Liver (tissue), 8 donors: ENCODE measurements at regions not wholly inside any gene's neighbourhood (a gene's known extent, or its start where the extent isn't known, plus 50 kb on each side); places are given as distances from the start of the nearest gene placed in this dataset.

ENCODE experiments used
- DNase-seq: peaks from one replicate; pipeline ENCODE4 v3.0.0-alpha.2; 2017; ENCODE audit warnings: low spot score
- H3K27ac ChIP-seq, 2 donors: one replicate each; pipeline ENCODE4 v1.7.0; 2013; ENCODE audit warnings: inconsistent platforms in 2 of 2, low read length in 2 of 2, control low read depth in 1 of 2, low read depth in 1 of 2, mild to moderate bottlenecking in 1 of 2
- H3K27me3 ChIP-seq, 4 donors: one replicate each; pipeline versions ENCODE4 v1.6.1 to v1.7.0; 2013; ENCODE audit warnings: low read length in 3 of 4, inconsistent platforms in 1 of 4, mild to moderate bottlenecking in 1 of 4, moderate library complexity in 1 of 4; ENCODE audit not compliant: control insufficient read depth in 4 of 4, insufficient read depth in 4 of 4
- H3K36me3 ChIP-seq, 4 donors: one replicate each; pipeline versions ENCODE4 v1.6.1 to v1.7.0; 2013; ENCODE audit warnings: low read length in 3 of 4, mild to moderate bottlenecking in 3 of 4, low read depth in 1 of 4, moderate library complexity in 1 of 4; ENCODE audit not compliant: control insufficient read depth in 4 of 4, insufficient read depth in 3 of 4
- H3K4me1 ChIP-seq, 4 donors: one replicate each; pipeline versions ENCODE4 v1.6.1 to v1.7.0; 2013; ENCODE audit warnings: low read length in 3 of 4, mild to moderate bottlenecking in 3 of 4, moderate library complexity in 1 of 4; ENCODE audit not compliant: control insufficient read depth in 4 of 4, insufficient read depth in 4 of 4
- H3K4me3 ChIP-seq, 3 donors: one replicate each; pipeline versions ENCODE4 v1.6.1 to v1.7.0; 2013; ENCODE audit warnings: low read length in 3 of 3, control low read depth in 1 of 3, low read depth in 1 of 3, mild to moderate bottlenecking in 1 of 3
- H3K9ac ChIP-seq, 2 donors: one replicate each; pipeline ENCODE4 v1.7.0; 2013; ENCODE audit warnings: low read length in 2 of 2, mild to moderate bottlenecking in 2 of 2, moderate library complexity in 2 of 2, control low read depth in 1 of 2, low read depth in 1 of 2
- H3K9me3 ChIP-seq, 4 donors: one replicate each; pipeline versions ENCODE4 v1.6.1 to v1.7.0; 2013; ENCODE audit warnings: low read length in 3 of 4; ENCODE audit not compliant: control insufficient read depth in 4 of 4
- ATF3 ChIP-seq: IDR thresholded peaks from 2 replicates; pipeline ENCODE4 v1.6.1; 2016; ENCODE audit warnings: antibody characterized with exemption
- EGR1 ChIP-seq, 2 donors: IDR thresholded peaks; 2 replicates each; pipeline ENCODE4 v1.6.1; 2016 to 2018; ENCODE audit warnings: antibody characterized with exemption in 2 of 2, low read depth in 2 of 2
- FOXA1 ChIP-seq: IDR thresholded peaks from 2 replicates; pipeline ENCODE4 v1.6.1; 2016; ENCODE audit warnings: antibody characterized with exemption
- FOXA2 ChIP-seq: IDR thresholded peaks from 2 replicates; pipeline ENCODE4 v1.6.1; 2016; ENCODE audit warnings: antibody characterized with exemption
- GABPA ChIP-seq, 2 donors: IDR thresholded peaks in 1 of 2; conservative IDR thresholded peaks in 1 of 2; 2 replicates each; pipeline ENCODE4 v1.6.1; 2016; ENCODE audit warnings: antibody characterized with exemption in 2 of 2, mild to moderate bottlenecking in 1 of 2, moderate library complexity in 1 of 2
- HNF4A ChIP-seq, 2 donors: conservative IDR thresholded peaks; 2 replicates each; pipeline ENCODE4 v1.6.1; 2016; ENCODE audit warnings: antibody characterized with exemption in 2 of 2, mild to moderate bottlenecking in 2 of 2
- HNF4G ChIP-seq: IDR thresholded peaks from 2 replicates; pipeline ENCODE4 v1.6.1; 2016; ENCODE audit warnings: antibody characterized with exemption
- JUND ChIP-seq, 2 donors: IDR thresholded peaks; 2 replicates each; pipeline ENCODE4 v1.6.1; 2016; ENCODE audit warnings: antibody characterized with exemption in 2 of 2
- MAX ChIP-seq: IDR thresholded peaks from 2 replicates; pipeline ENCODE4 v1.6.1; 2016; ENCODE audit warnings: antibody characterized with exemption
- NR2F2 ChIP-seq: IDR thresholded peaks from 2 replicates; pipeline ENCODE4 v1.6.1; 2016; ENCODE audit warnings: antibody characterized with exemption
- RAD21 ChIP-seq, 2 donors: IDR thresholded peaks; 2 replicates each; pipeline ENCODE4 v1.6.1; 2016; ENCODE audit warnings: antibody characterized with exemption in 2 of 2, mild to moderate bottlenecking in 2 of 2
- RXRA ChIP-seq, 2 donors: IDR thresholded peaks; 2 replicates each; pipeline ENCODE4 v1.6.1; 2017 to 2018; ENCODE audit warnings: antibody characterized with exemption in 2 of 2, mild to moderate bottlenecking in 1 of 2
- SP1 ChIP-seq: IDR thresholded peaks from 2 replicates; pipeline ENCODE4 v1.6.1; 2018; ENCODE audit warnings: antibody characterized with exemption, mild to moderate bottlenecking
- TAF1 ChIP-seq: conservative IDR thresholded peaks from 2 replicates; pipeline ENCODE4 v1.6.1; 2016; ENCODE audit warnings: antibody characterized with exemption, mild to moderate bottlenecking
- YY1 ChIP-seq: IDR thresholded peaks from 2 replicates; pipeline ENCODE4 v1.6.1; 2016; ENCODE audit warnings: antibody characterized with exemption, mild to moderate bottlenecking
- ZBTB33 ChIP-seq: IDR thresholded peaks from 2 replicates; pipeline ENCODE4 v1.6.1; 2016; ENCODE audit warnings: antibody characterized with exemption
- WGBS: extraction: QIAGEN DNeasy Blood & Tissue Kit; methylation state at CpG from one replicate; pipeline ENCODE4 v1.1.7; 2013; 5-methylcytosine and 5-hydroxymethylcytosine counted together
- TF ChIP-seq, protein P1 (sequence below): IDR thresholded peaks from 2 replicates; pipeline ENCODE4 v1.6.1; 2016; ENCODE audit warnings: antibody characterized with exemption, mild to moderate bottlenecking
- TF ChIP-seq, protein P2 (sequence below): fragments of 150-350 bp; IDR thresholded peaks from 2 replicates; pipeline ENCODE4 v1.5.1; 2017; ENCODE audit warnings: improper control_type of control experiment, low read depth, low read length; ENCODE audit not compliant: missing input control
- donor health status: healthy.
- donor health status: healthy.
- donor health status: healthy.
- donor health status: healthy.
- donor health status: healthy.

DNA sequence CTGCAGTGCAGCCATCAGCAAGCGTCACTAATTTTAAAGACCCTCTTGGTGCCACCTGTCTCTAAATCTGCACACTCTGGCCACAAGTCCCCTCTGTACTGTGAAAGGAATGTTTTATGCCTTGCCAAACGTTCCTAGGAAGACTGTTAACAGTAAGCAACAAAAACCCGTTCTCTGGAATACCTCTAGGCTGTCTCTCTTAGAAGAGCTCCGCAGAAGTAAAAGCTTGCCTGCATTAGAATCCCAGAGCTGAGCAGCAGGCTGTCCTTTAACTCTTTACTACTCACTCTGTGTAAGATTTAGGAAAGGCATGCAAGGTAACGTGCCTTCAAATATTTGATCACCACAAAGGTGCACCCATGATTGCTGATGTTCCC lies 53.9 kb upstream of the C9orf72 start:
- Histone ChIP-seq H3K9ac (no peak overlapping the region), H3K27me3 (no peaks in the 10 kb centered on the region), H3K27ac (no peak overlapping the region), H3K9me3 (no peaks in the 10 kb centered on the region), H3K36me3 (no peaks in the 10 kb centered on the region), H3K4me1 (peaks cover 2 to 32% (median 19%) of the 10 kb centered on the region in 4 donors), H3K4me3 (no peak overlapping the region)
- 71% methylated on average over 5 of the region's 5 CpGs for WGBS
- no peak for DNase-seq
- TF ChIP-seq FOXA1 (no peak), TAF1 (no peak), EGR1 (IDR thresholded peaks at IDR 0.05; ENCODE audit: low read depth in 2 of 2) (no peak), RXRA (IDR thresholded peaks at IDR 0.05) (no peak), ATF3 (no peak), SP1 (no peak), YY1 (no peak), ZBTB33 (no peak), RAD21 (IDR thresholded peaks at IDR 0.05) (no peak), JUND (IDR thresholded peaks at IDR 0.05) (no peak), GABPA (IDR thresholded peaks at IDR 0.05 in 1 of 2, conservative IDR thresholded peaks at IDR 0.05 in 1 of 2) (no peak), HNF4G (no peak), FOXA2 (no peak), HNF4A (conservative IDR thresholded peaks at IDR 0.05) (no peak)
- TF ChIP-seq, protein P1, sequence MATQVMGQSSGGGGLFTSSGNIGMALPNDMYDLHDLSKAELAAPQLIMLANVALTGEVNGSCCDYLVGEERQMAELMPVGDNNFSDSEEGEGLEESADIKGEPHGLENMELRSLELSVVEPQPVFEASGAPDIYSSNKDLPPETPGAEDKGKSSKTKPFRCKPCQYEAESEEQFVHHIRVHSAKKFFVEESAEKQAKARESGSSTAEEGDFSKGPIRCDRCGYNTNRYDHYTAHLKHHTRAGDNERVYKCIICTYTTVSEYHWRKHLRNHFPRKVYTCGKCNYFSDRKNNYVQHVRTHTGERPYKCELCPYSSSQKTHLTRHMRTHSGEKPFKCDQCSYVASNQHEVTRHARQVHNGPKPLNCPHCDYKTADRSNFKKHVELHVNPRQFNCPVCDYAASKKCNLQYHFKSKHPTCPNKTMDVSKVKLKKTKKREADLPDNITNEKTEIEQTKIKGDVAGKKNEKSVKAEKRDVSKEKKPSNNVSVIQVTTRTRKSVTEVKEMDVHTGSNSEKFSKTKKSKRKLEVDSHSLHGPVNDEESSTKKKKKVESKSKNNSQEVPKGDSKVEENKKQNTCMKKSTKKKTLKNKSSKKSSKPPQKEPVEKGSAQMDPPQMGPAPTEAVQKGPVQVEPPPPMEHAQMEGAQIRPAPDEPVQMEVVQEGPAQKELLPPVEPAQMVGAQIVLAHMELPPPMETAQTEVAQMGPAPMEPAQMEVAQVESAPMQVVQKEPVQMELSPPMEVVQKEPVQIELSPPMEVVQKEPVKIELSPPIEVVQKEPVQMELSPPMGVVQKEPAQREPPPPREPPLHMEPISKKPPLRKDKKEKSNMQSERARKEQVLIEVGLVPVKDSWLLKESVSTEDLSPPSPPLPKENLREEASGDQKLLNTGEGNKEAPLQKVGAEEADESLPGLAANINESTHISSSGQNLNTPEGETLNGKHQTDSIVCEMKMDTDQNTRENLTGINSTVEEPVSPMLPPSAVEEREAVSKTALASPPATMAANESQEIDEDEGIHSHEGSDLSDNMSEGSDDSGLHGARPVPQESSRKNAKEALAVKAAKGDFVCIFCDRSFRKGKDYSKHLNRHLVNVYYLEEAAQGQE = no peak

DNA sequence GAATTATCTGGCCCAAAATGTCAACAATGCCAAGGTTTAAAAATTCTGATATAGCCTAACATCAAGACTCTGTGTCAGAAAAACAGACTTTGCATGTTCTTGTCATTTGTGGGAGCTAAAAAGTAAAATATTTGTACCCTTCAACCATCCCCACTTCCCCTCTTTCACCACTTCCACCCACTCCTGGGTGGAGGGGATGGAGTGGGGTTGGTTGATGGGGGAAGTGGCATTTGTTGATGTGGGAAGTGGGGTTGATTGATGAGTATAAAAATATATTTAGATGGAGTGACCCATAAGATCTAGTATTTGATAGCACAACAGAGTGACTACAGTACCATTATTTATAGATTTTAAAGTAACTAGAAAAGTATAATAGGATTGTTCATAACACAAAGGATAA lies 55.0 kb upstream of the C9orf72 start:
- no peak overlapping the region for H3K9ac ChIP-seq
- H3K27ac ChIP-seq = no peak overlapping the region
- H3K36me3 ChIP-seq = no peaks in the 10 kb centered on the region
- H3K4me1 ChIP-seq = peaks cover 2 to 32% (median 19%) of the 10 kb centered on the region in 4 donors
- no peaks in the 10 kb centered on the region for H3K9me3 ChIP-seq
- no peak overlapping the region for H3K4me3 ChIP-seq
- no peaks in the 10 kb centered on the region for H3K27me3 ChIP-seq
- TF ChIP-seq NR2F2 = no peak
- no peak for TF ChIP-seq SP1
- no peak for TF ChIP-seq ATF3
- no peak for TF ChIP-seq FOXA1
- no peak for TF ChIP-seq EGR1 (IDR thresholded peaks at IDR 0.05; ENCODE audit: low read depth in 2 of 2)
- no peak for TF ChIP-seq MAX
- TF ChIP-seq JUND (IDR thresholded peaks at IDR 0.05) = no peak
- TF ChIP-seq, protein P2, sequence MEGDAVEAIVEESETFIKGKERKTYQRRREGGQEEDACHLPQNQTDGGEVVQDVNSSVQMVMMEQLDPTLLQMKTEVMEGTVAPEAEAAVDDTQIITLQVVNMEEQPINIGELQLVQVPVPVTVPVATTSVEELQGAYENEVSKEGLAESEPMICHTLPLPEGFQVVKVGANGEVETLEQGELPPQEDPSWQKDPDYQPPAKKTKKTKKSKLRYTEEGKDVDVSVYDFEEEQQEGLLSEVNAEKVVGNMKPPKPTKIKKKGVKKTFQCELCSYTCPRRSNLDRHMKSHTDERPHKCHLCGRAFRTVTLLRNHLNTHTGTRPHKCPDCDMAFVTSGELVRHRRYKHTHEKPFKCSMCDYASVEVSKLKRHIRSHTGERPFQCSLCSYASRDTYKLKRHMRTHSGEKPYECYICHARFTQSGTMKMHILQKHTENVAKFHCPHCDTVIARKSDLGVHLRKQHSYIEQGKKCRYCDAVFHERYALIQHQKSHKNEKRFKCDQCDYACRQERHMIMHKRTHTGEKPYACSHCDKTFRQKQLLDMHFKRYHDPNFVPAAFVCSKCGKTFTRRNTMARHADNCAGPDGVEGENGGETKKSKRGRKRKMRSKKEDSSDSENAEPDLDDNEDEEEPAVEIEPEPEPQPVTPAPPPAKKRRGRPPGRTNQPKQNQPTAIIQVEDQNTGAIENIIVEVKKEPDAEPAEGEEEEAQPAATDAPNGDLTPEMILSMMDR = no peak
- TF ChIP-seq, protein P1 = no peak
- TF ChIP-seq YY1 = no peak
- TF ChIP-seq HNF4G = no peak
- no peak for TF ChIP-seq RAD21 (IDR thresholded peaks at IDR 0.05)
- no peak for TF ChIP-seq RXRA (IDR thresholded peaks at IDR 0.05)
- TF ChIP-seq GABPA (IDR thresholded peaks at IDR 0.05 in 1 of 2, conservative IDR thresholded peaks at IDR 0.05 in 1 of 2) = no peak
- no peak for TF ChIP-seq TAF1
- no peak for TF ChIP-seq FOXA2
- no peak for DNase-seq
